GM12878 (cell line): ENCODE measurements at regions not wholly inside any gene's neighbourhood (a gene's known extent, or its start where the extent isn't known, plus 50 kb on each side); places are given as distances from the start of the nearest gene placed in this dataset.

Source experiments
- ATAC-seq: fragments of 200-7000 bp; cut with Tn5 transposase; 3 replicates; pipeline ENCODE4 v1.9.1; 2020; ENCODE audit warnings: mild to moderate bottlenecking, moderate library complexity
- BruUV-seq: library from RNA; stranded (reverse); fragments of 400-500 nt; replicated peaks from 2 replicates; lab custom pipeline; 2021; lab: Mats Ljungman, UMichigan
- CTCF ChIA-PET: fragments of 300-600 bp; sonication (Branson Sonifier 250); formaldehyde crosslinking; extraction: SDS; loops from one replicate; lab custom pipeline; 2021; ENCODE audit warnings: inconsistent platforms; lab: Yijun Ruan, JAX
- POLR2A ChIA-PET: fragments of 350-600 bp; formaldehyde crosslinking; extraction: SDS; loops from one replicate; lab custom pipeline; 2021; ENCODE audit warnings: inconsistent platforms; lab: Charles Lee
- RAD21 ChIA-PET: fragments of 300-600 bp; sonication (Branson Sonifier 250); formaldehyde crosslinking; loops from one replicate; lab custom pipeline; 2023; ENCODE audit warnings: antibody characterized with exemption; ENCODE audit not compliant: unreplicated experiment; lab: Charles Lee
- SMC1A ChIA-PET: fragments of 300-600 bp; sonication (Branson Sonifier 250); formaldehyde crosslinking; loops from one replicate; lab custom pipeline; 2023; ENCODE audit not compliant: unreplicated experiment, uncharacterized antibody; lab: Charles Lee
- DNase-seq: peaks from one replicate; pipeline ENCODE4 v3.0.0-alpha.2; 2011; ENCODE audit warnings: low read depth, low spot score
- FAIRE-seq: peaks from 3 replicates; lab custom pipeline; 2011; peaks lifted over from hg19 to GRCh38; lab: Jason Lieb, UNC
- H2AFZ ChIP-seq: 2 replicates; pipeline ENCODE4 v1.6.0; 2011; ENCODE audit warnings: low read depth, low read length, control low read depth; ENCODE audit not compliant: control insufficient read depth
- H3K27ac ChIP-seq: 2 replicates; pipeline ENCODE4 v1.5.1; 2011; ENCODE audit warnings: control low read depth; ENCODE audit not compliant: control insufficient read depth, insufficient read depth
- H3K27me3 ChIP-seq, 2 experiments: replicated peaks in 1 of 2; 2 replicates each; pipeline versions ENCODE4 v1.6.0 to v1.6.1; 2011; ENCODE audit warnings: low read length in 1 of 2; ENCODE audit not compliant: control insufficient read depth in 2 of 2, insufficient read depth in 2 of 2
- H3K36me3 ChIP-seq, 2 experiments: 2 replicates each; pipeline ENCODE4 v1.5.1; 2011; ENCODE audit warnings: low read length in 1 of 2; ENCODE audit not compliant: control insufficient read depth in 2 of 2, insufficient read depth in 2 of 2
- H3K4me1 ChIP-seq: 2 replicates; pipeline ENCODE4 v1.6.1; 2011; ENCODE audit warnings: mild to moderate bottlenecking, low read length, moderate library complexity, mixed read lengths; ENCODE audit not compliant: control insufficient read depth, insufficient read depth
- H3K4me2 ChIP-seq: 2 replicates; pipeline ENCODE4 v1.6.0; 2011; ENCODE audit warnings: control low read depth; ENCODE audit not compliant: control insufficient read depth, insufficient read depth
- H3K4me3 ChIP-seq: fragments of 200-600 bp; sonication (generic); 2 replicates; pipeline ENCODE4 v1.5.1; 2016
- H3K79me2 ChIP-seq: 2 replicates; pipeline ENCODE4 v1.6.0; 2011; ENCODE audit warnings: low read length; ENCODE audit not compliant: control insufficient read depth, insufficient read depth
- H3K9ac ChIP-seq: 2 replicates; pipeline ENCODE4 v1.8.0; 2011; ENCODE audit warnings: low read length, control low read depth, mixed read lengths; ENCODE audit not compliant: control insufficient read depth, insufficient read depth
- H3K9me3 ChIP-seq: replicated peaks from 3 replicates; pipeline ENCODE4 v1.5.1; 2011; ENCODE audit warnings: mild to moderate bottlenecking, low read length; ENCODE audit not compliant: control insufficient read depth, insufficient read depth
- H4K20me1 ChIP-seq: 2 replicates; pipeline ENCODE4 v1.6.0; 2011; ENCODE audit not compliant: control insufficient read depth, insufficient read depth
- CBX3 ChIP-seq: fragments of 200-600 bp; sonication (generic); IDR thresholded peaks from 2 replicates; pipeline ENCODE4 v1.6.1; 2016; ENCODE audit warnings: low read depth, borderline replicate concordance
- EP300 ChIP-seq, 2 experiments: fragments of 150-350 bp in 1 of 2; IDR thresholded peaks; 2 replicates each; pipeline ENCODE4 v1.6.1; 2011 to 2012; ENCODE audit warnings: low read depth in 2 of 2, low read length in 2 of 2, borderline replicate concordance in 1 of 2, improper control_type of control experiment in 1 of 2, inconsistent platforms in 1 of 2; ENCODE audit not compliant: control insufficient read depth in 1 of 2
- NR2C2 ChIP-seq: IDR thresholded peaks from 2 replicates; pipeline ENCODE4 v1.6.1; 2011; ENCODE audit warnings: borderline replicate concordance, low read depth; ENCODE audit not compliant: control insufficient read depth, insufficient read length
- SP1 ChIP-seq: IDR thresholded peaks from one replicate; pipeline ENCODE4 v1.6.1; 2011; ENCODE audit warnings: low read depth, low read length
- SUZ12 ChIP-seq: fragments of 200-600 bp; sonication (generic); IDR thresholded peaks from one replicate; pipeline ENCODE4 v1.6.1; 2018; ENCODE audit warnings: antibody characterized with exemption, mild to moderate bottlenecking; ENCODE audit not compliant: unreplicated experiment
- ZNF24 ChIP-seq: fragments of 450-650 bp; IDR thresholded peaks from 2 replicates; pipeline ENCODE4 v1.6.1; 2017; ENCODE audit warnings: antibody characterized with exemption, mild to moderate bottlenecking
- ZZZ3 ChIP-seq: IDR thresholded peaks from 2 replicates; pipeline ENCODE4 v1.6.1; 2011; ENCODE audit warnings: low read depth; ENCODE audit not compliant: control insufficient read depth, insufficient read length
- WGBS: methylation state at CpG from one replicate; pipeline ENCODE4 v1.1.6; 2016; ENCODE audit warnings: low lambda C conversion rate; ENCODE audit not compliant: insufficient replicate concordance, insufficient coverage; ENCODE audit errors: missing lambda C conversion rate; 5-methylcytosine and 5-hydroxymethylcytosine counted together
- in situ Hi-C: fragments of 300-500 bp; cut with MboI; formaldehyde crosslinking; loops from 9 replicates; pipeline ENCODE4 v1.14.3; 2018; ENCODE audit warnings: mixed read lengths
- intact Hi-C: fragments of 100-400 bp; cut with micrococcal nuclease; formaldehyde crosslinking; loops from one replicate; pipeline ENCODE4 v1.14.2; 2022; ENCODE audit not compliant: unreplicated experiment
- TF ChIP-seq, protein P1 (sequence below): fragments of 450-650 bp; IDR thresholded peaks from 2 replicates; pipeline ENCODE4 v1.6.1; 2017; ENCODE audit warnings: mild to moderate bottlenecking, low read depth, inconsistent platforms; ENCODE audit not compliant: poor library complexity, severe bottlenecking

DNA sequence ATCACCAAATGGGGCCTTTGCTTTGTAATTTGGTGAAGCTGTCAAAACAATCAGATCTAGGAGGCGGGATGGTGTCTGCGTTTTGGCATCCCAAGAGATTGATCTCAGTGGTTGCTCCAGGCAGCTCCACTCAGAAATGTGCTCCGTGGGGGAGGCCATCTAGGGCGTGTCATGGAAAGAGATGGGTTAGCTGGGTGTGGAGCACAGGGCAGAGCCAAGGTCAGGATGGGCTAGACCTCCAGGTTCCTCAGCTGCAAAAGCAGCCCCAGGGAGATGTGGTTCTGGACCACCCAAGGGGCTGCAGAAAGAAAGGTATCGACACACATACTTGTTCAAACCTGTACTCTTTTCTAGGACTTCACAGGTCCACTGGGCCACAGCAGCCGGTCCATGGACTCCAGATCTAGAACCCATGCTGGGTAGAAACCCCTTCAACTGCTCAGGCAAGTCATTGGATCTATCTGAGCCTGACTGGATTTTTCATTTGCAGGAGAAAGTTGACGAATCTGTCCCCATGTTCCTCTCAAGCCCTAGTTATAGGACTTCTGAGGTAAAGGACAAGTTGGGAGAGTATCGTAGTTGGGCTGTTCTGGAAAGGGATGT lies 270.2 kb upstream of the RPL38 start:
- TF ChIP-seq EP300 (IDR thresholded peaks at IDR 0.05; ENCODE audit: borderline replicate concordance in 1 of 2, control insufficient read depth in 1 of 2, low read depth in 2 of 2, low read length in 2 of 2) (no peak), SP1 (no peak), ZZZ3 (no peak), NR2C2 (no peak), ZNF24 (no peak), CBX3 (no peak), SUZ12 (no peak)
- TF ChIP-seq, protein P1, sequence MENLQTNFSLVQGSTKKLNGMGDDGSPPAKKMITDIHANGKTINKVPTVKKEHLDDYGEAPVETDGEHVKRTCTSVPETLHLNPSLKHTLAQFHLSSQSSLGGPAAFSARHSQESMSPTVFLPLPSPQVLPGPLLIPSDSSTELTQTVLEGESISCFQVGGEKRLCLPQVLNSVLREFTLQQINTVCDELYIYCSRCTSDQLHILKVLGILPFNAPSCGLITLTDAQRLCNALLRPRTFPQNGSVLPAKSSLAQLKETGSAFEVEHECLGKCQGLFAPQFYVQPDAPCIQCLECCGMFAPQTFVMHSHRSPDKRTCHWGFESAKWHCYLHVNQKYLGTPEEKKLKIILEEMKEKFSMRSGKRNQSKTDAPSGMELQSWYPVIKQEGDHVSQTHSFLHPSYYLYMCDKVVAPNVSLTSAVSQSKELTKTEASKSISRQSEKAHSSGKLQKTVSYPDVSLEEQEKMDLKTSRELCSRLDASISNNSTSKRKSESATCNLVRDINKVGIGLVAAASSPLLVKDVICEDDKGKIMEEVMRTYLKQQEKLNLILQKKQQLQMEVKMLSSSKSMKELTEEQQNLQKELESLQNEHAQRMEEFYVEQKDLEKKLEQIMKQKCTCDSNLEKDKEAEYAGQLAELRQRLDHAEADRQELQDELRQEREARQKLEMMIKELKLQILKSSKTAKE = no peak
- Histone ChIP-seq H2AFZ (no peak overlapping the region), H3K9ac (no peak overlapping the region), H3K9me3 (no peaks in the 10 kb centered on the region), H3K4me3 (no peak overlapping the region), H4K20me1 (no peaks in the 10 kb centered on the region), H3K4me1 (no peaks in the 10 kb centered on the region), H3K79me2 (no peaks in the 10 kb centered on the region), H3K36me3 (no peaks in the 10 kb centered on the region), H3K27me3 (no peaks in the 10 kb centered on the region), H3K4me2 (no peak overlapping the region), H3K27ac (no peak overlapping the region)
- DNase-seq (no peak), FAIRE-seq (no peak), ATAC-seq (no peak)
- intact Hi-C loops (no loop called here), in situ Hi-C loops (no loop called here)
- no TSS peak for BruUV-seq
- SMC1A ChIA-PET = no interaction called here
- POLR2A ChIA-PET = no interaction called here
- WGBS = 18% methylated on average over 8 of the region's 8 CpGs
- CTCF ChIA-PET = no interaction called here
- RAD21 ChIA-PET = no interaction called here
